GM12801 (cell line): ENCODE measurements at regions not wholly inside any gene's neighbourhood (a gene's known extent, or its start where the extent isn't known, plus 50 kb on each side); places are given as distances from the start of the nearest gene placed in this dataset.

Experiments
- CTCF ChIP-seq: IDR thresholded peaks from one replicate; pipeline ENCODE4 v1.5.1; 2011; ENCODE audit warnings: control low read depth; ENCODE audit not compliant: insufficient read length; ENCODE audit errors: extremely low read depth

- no peak for TF ChIP-seq CTCF
These were observed 524.4 kb downstream of the BCL11A start for GRCh38 chr2:60028849-60029565.

- no peak for TF ChIP-seq CTCF
These were observed 528.0 kb downstream of the BCL11A start for GRCh38 chr2:60025496-60025895.

- TF ChIP-seq CTCF = no peak
These were observed 530.0 kb downstream of the BCL11A start for GRCh38 chr2:60023256-60023985.

GRCh38 chr2:60007671-60008070 is 545.8 kb downstream of the BCL11A start:
- TF ChIP-seq CTCF = no peak

- no peak for TF ChIP-seq CTCF
These were observed 550.4 kb downstream of the BCL11A start for GRCh38 chr2:60003076-60003475.

GRCh38 chr2:60002183-60002867 is 551.1 kb downstream of the BCL11A start:
- no peak for TF ChIP-seq CTCF

- TF ChIP-seq CTCF = no peak
These were observed 552.8 kb downstream of the BCL11A start for GRCh38 chr2:60000686-60001085.
